ENCODE measurements at regions not wholly inside any gene's neighbourhood (a gene's known extent, or its start where the extent isn't known, plus 50 kb on each side); places are given as distances from the start of the nearest gene placed in this dataset.

- TF ChIP-seq CTCF (IDR thresholded peaks at IDR 0.05) (no peak), POLR2A (IDR thresholded peaks at IDR 0.05) (no peak)
Observed at GRCh38 chr10:9297580-9297979, 1243.1 kb downstream of the GATA3 start.

Data from thyroid gland (tissue), 4 donors.